ENCODE measurements at regions not wholly inside any gene's neighbourhood (a gene's known extent, or its start where the extent isn't known, plus 50 kb on each side); places are given as distances from the start of the nearest gene placed in this dataset.
"Not testable (repeated sequence)": the region's sequence is repeated elsewhere in the genome, so short reads cannot be mapped to it uniquely, and the experiment has no call there.

GRCh38 chr14:89549381-89550125, 132.5 kb upstream of the FOXN3 start:
- Histone ChIP-seq H2AFZ (ENCODE audit: low read depth, low read length) (no peak overlapping the region), H3K79me2 (ENCODE audit: low read length) (no peaks in the 10 kb centered on the region), H3K27me3 (ENCODE audit: low read depth, low read length) (no peaks in the 10 kb centered on the region), H4K20me1 (ENCODE audit: insufficient read depth, low read length) (no peaks in the 10 kb centered on the region), H3K4me2 (ENCODE audit: low read length) (no peak overlapping the region), H3K9ac (ENCODE audit: low read length) (no peak overlapping the region), H3K27ac (ENCODE audit: low read length) (no peak overlapping the region), H3K4me1 (ENCODE audit: low read length) (no peaks in the 10 kb centered on the region), H3K36me3 (replicated peaks; ENCODE audit: low read depth, low read length) (no peaks in the 10 kb centered on the region), H3K9me3 (ENCODE audit: insufficient read depth, low read length) (no peaks in the 10 kb centered on the region), H3K4me3 (ENCODE audit: low read length) (no peak overlapping the region)
- TF ChIP-seq EZH2phosphoT487 (IDR thresholded peaks at IDR 0.05; ENCODE audit: low read depth) (no peak), CTCF (IDR thresholded peaks at IDR 0.05; ENCODE audit: low read depth, low read length) (no peak)

- not testable (repeated sequence) for H3K27ac ChIP-seq (ENCODE audit: low read length); H2AFZ ChIP-seq (ENCODE audit: low read depth, low read length)
Observed at GRCh38 chr14:89547047-89547446, 130.0 kb upstream of the FOXN3 start.

GRCh38 chr14:89544636-89545301, 127.7 kb upstream of the FOXN3 start:
- H4K20me1 ChIP-seq (ENCODE audit: insufficient read depth, low read length) = no peaks in the 10 kb centered on the region
- no peak overlapping the region for H3K4me3 ChIP-seq (ENCODE audit: low read length)
- H3K79me2 ChIP-seq (ENCODE audit: low read length) = no peaks in the 10 kb centered on the region
- H3K4me2 ChIP-seq (ENCODE audit: low read length) = no peak overlapping the region
- H3K27me3 ChIP-seq (ENCODE audit: low read depth, low read length) = no peaks in the 10 kb centered on the region
- no peak overlapping the region for H3K9ac ChIP-seq (ENCODE audit: low read length)
- H3K4me1 ChIP-seq (ENCODE audit: low read length) = no peaks in the 10 kb centered on the region
- TF ChIP-seq CTCF (IDR thresholded peaks at IDR 0.05; ENCODE audit: low read depth, low read length) (no peak), EZH2phosphoT487 (IDR thresholded peaks at IDR 0.05; ENCODE audit: low read depth) (no peak)
- H3K27ac ChIP-seq (ENCODE audit: low read length) = no peak overlapping the region
- H3K36me3 ChIP-seq (replicated peaks; ENCODE audit: low read depth, low read length) = no peaks in the 10 kb centered on the region
- H3K9me3 ChIP-seq (ENCODE audit: insufficient read depth, low read length) = no peaks in the 10 kb centered on the region
- no peak overlapping the region for H2AFZ ChIP-seq (ENCODE audit: low read depth, low read length)

More at GRCh38 chr14:89547047-89547446, 130.0 kb upstream of the FOXN3 start:
- not testable (repeated sequence) for H3K27me3 ChIP-seq (ENCODE audit: low read depth, low read length); H3K79me2 ChIP-seq (ENCODE audit: low read length); H3K4me2 ChIP-seq (ENCODE audit: low read length); H3K9ac ChIP-seq (ENCODE audit: low read length); H4K20me1 ChIP-seq (ENCODE audit: insufficient read depth, low read length); H3K9me3 ChIP-seq (ENCODE audit: insufficient read depth, low read length); H3K4me3 ChIP-seq (ENCODE audit: low read length); H3K4me1 ChIP-seq (ENCODE audit: low read length); H3K36me3 ChIP-seq (replicated peaks; ENCODE audit: low read depth, low read length)

- Histone ChIP-seq H3K27ac (ENCODE audit: low read length) (no peak overlapping the region), H3K4me1 (ENCODE audit: low read length) (no peaks in the 10 kb centered on the region), H3K4me3 (ENCODE audit: low read length) (no peak overlapping the region), H2AFZ (ENCODE audit: low read depth, low read length) (no peak overlapping the region), H3K4me2 (ENCODE audit: low read length) (no peak overlapping the region), H3K9ac (ENCODE audit: low read length) (no peak overlapping the region), H4K20me1 (ENCODE audit: insufficient read depth, low read length) (no peaks in the 10 kb centered on the region), H3K36me3 (replicated peaks; ENCODE audit: low read depth, low read length) (no peaks in the 10 kb centered on the region), H3K27me3 (ENCODE audit: low read depth, low read length) (no peaks in the 10 kb centered on the region), H3K79me2 (ENCODE audit: low read length) (no peaks in the 10 kb centered on the region), H3K9me3 (ENCODE audit: insufficient read depth, low read length) (no peaks in the 10 kb centered on the region)
- TF ChIP-seq CTCF (IDR thresholded peaks at IDR 0.05; ENCODE audit: low read depth, low read length) (no peak), EZH2phosphoT487 (IDR thresholded peaks at IDR 0.05; ENCODE audit: low read depth) (no peak)
Observed at GRCh38 chr14:89543425-89543790, 126.4 kb upstream of the FOXN3 start.

Data from OCI-LY3 (cell line).